Duodenal mucosa (tissue), 2 donors: ENCODE measurements at regions not wholly inside any gene's neighbourhood (a gene's known extent, or its start where the extent isn't known, plus 50 kb on each side); places are given as distances from the start of the nearest gene placed in this dataset.
"Not testable (repeated sequence)": the region's sequence is repeated elsewhere in the genome, so short reads cannot be mapped to it uniquely, and the experiment has no call there.

ENCODE experiments used
- H3K27ac ChIP-seq: one replicate; pipeline ENCODE4 v1.7.0; 2013; ENCODE audit warnings: low read depth, low read length
- H3K27me3 ChIP-seq, 2 donors: one replicate each; pipeline ENCODE4 v1.7.0; 2013; ENCODE audit warnings: low read length in 2 of 2, control low read depth in 1 of 2; ENCODE audit not compliant: insufficient read depth in 2 of 2, control insufficient read depth in 1 of 2
- H3K36me3 ChIP-seq, 2 donors: one replicate each; pipeline ENCODE4 v1.7.0; 2013; ENCODE audit warnings: low read length in 2 of 2, control low read depth in 1 of 2; ENCODE audit not compliant: insufficient read depth in 2 of 2, control insufficient read depth in 1 of 2
- H3K4me1 ChIP-seq, 2 donors: one replicate each; pipeline ENCODE4 v1.7.0; 2013; ENCODE audit warnings: low read length in 2 of 2, control low read depth in 1 of 2; ENCODE audit not compliant: insufficient read depth in 2 of 2, control insufficient read depth in 1 of 2
- H3K4me3 ChIP-seq, 2 donors: one replicate each; pipeline ENCODE4 v1.7.0; 2013; ENCODE audit warnings: low read length in 2 of 2, low read depth in 1 of 2
- H3K9ac ChIP-seq, 2 donors: one replicate each; pipeline ENCODE4 v1.7.0; 2013; ENCODE audit warnings: low read length in 2 of 2, low read depth in 1 of 2
- H3K9me3 ChIP-seq, 2 donors: one replicate each; pipeline ENCODE4 v1.7.0; 2013; ENCODE audit warnings: low read length in 2 of 2, control low read depth in 1 of 2; ENCODE audit not compliant: control insufficient read depth in 1 of 2

GRCh38 chr16:87156195-87156594 lies 161.0 kb downstream of the C16orf95 start:
- Histone ChIP-seq H3K4me1 (no peaks in the 10 kb centered on the region), H3K9ac (no peak overlapping the region), H3K36me3 (no peaks in the 10 kb centered on the region), H3K27ac (no peak overlapping the region), H3K9me3 (no peaks in the 10 kb centered on the region), H3K4me3 (no peak overlapping the region), H3K27me3 (no peaks in the 10 kb centered on the region)

GRCh38 chr16:87160234-87160636 lies 157.0 kb downstream of the C16orf95 start:
- H3K4me3 ChIP-seq, result no peak overlapping the region
- H3K36me3 ChIP-seq, result no peaks in the 10 kb centered on the region
- H3K9me3 ChIP-seq, result no peaks in the 10 kb centered on the region
- H3K9ac ChIP-seq, result no peak overlapping the region
- H3K4me1 ChIP-seq, result no peaks in the 10 kb centered on the region
- H3K27ac ChIP-seq, result no peak overlapping the region
- H3K27me3 ChIP-seq, result no peaks in the 10 kb centered on the region

DNA sequence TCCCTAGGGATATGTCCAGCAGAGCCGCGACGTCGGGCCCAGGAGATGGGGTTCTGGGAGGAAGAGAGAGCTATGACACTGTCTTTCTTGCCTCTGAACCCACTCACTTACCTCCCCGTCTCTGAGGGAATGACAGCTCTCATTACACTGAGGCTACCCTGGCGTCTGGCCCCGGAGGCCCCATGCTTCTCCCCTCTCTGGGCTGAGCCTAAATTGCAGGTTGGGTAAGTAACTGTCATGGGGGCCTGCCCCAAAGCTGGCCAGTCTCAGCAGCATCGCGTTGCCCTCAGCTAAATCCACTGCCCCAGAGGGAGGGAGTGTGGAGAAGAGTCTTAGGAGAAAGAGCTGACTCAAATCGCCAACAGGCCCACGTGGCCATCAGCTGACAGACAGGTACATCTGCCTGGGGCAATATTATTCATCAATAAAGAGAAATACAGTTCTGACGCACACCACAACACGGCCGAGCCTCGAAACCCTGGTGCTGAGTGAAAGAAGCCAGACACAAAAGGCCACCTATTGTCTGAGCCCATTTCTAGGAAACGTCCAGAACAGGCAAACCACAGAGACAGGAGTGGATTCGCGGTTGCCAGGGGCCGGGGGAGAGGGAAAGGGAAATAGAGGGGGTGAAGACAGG lies 156.4 kb downstream of the C16orf95 start:
- no peak overlapping the region for H3K4me3 ChIP-seq
- no peaks in the 10 kb centered on the region for H3K27me3 ChIP-seq
- no peak overlapping the region for H3K9ac ChIP-seq
- no peaks in the 10 kb centered on the region for H3K9me3 ChIP-seq
- H3K27ac ChIP-seq, result no peak overlapping the region
- H3K36me3 ChIP-seq, result no peaks in the 10 kb centered on the region
- H3K4me1 ChIP-seq, result no peaks in the 10 kb centered on the region

GRCh38 chr16:87161410-87161809 lies 155.8 kb downstream of the C16orf95 start:
- not testable (repeated sequence) for H3K27me3 ChIP-seq, H3K4me1 ChIP-seq, H3K9me3 ChIP-seq, H3K36me3 ChIP-seq, H3K27ac ChIP-seq, H3K4me3 ChIP-seq, H3K9ac ChIP-seq

- no peaks in the 10 kb centered on the region for H3K9me3 ChIP-seq
- H3K27me3 ChIP-seq, result no peaks in the 10 kb centered on the region
- no peak overlapping the region for H3K9ac ChIP-seq
- no peak overlapping the region for H3K27ac ChIP-seq
- H3K4me3 ChIP-seq, result no peak overlapping the region
- no peaks in the 10 kb centered on the region for H3K36me3 ChIP-seq
- no peaks in the 10 kb centered on the region for H3K4me1 ChIP-seq
These were observed 155.1 kb downstream of the C16orf95 start for GRCh38 chr16:87161822-87162676.

- H3K4me1 ChIP-seq, H3K4me3 ChIP-seq, H3K36me3 ChIP-seq: not testable (repeated sequence)
These were observed 154.4 kb downstream of the C16orf95 start for GRCh38 chr16:87162799-87163198.

DNA sequence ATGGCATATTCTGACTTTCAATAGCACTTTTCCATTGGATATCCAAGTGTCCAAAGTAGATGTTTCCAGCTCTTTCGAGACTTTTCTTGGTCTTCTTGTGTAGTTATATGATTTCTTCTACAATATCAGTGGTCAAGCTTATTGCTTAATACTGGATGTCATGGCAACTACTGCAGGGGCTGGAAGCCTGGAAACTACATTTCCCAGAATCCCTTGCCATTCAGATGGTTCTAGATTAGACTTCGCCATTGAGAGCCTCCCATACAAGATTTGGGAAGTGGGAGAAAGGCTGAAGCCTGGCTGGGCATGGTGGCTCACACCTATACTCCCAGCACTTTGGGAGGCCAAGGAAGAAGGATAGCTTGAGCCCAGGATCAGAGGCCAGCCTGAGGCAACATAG lies 153.6 kb downstream of the C16orf95 start:
- Histone ChIP-seq H3K27ac (no peak overlapping the region), H3K27me3 (no peaks in the 10 kb centered on the region), H3K36me3 (no peaks in the 10 kb centered on the region), H3K9ac (no peak overlapping the region), H3K9me3 (no peaks in the 10 kb centered on the region), H3K4me1 (no peaks in the 10 kb centered on the region), H3K4me3 (no peak overlapping the region)

More at GRCh38 chr16:87162799-87163198, 154.4 kb downstream of the C16orf95 start:
- not testable (repeated sequence) for H3K9me3 ChIP-seq, H3K27me3 ChIP-seq, H3K27ac ChIP-seq, H3K9ac ChIP-seq

DNA sequence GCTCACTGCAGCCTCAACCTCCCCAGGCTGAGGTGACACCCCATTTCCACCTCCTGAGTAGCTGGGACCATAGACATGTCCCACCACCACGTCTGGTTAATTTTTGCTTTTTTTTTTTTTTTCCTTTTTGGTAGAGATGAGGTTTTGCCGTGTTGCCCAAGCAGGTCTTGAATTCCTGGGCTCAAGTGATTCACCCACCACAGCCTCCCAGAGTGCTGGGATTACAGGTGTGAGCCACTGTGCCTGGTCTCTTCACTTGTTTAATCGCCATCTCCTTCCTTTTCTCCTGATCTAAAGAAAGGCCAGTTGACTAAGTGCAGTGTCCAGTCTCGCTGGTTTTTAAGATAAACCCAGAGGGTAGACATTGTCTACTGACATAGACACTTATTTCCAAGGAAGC lies 152.0 kb downstream of the C16orf95 start:
- H3K36me3 ChIP-seq, result no peaks in the 10 kb centered on the region
- no peak overlapping the region for H3K4me3 ChIP-seq
- no peaks in the 10 kb centered on the region for H3K27me3 ChIP-seq
- H3K9ac ChIP-seq, result no peak overlapping the region
- no peak overlapping the region for H3K27ac ChIP-seq
- no peaks in the 10 kb centered on the region for H3K4me1 ChIP-seq
- H3K9me3 ChIP-seq, result no peaks in the 10 kb centered on the region

GRCh38 chr16:87165885-87166284 lies 151.3 kb downstream of the C16orf95 start:
- Histone ChIP-seq H3K4me3 (no peak overlapping the region), H3K27me3 (no peaks in the 10 kb centered on the region), H3K9me3 (no peaks in the 10 kb centered on the region), H3K36me3 (no peaks in the 10 kb centered on the region), H3K4me1 (no peaks in the 10 kb centered on the region), H3K27ac (no peak overlapping the region), H3K9ac (no peak overlapping the region)

DNA sequence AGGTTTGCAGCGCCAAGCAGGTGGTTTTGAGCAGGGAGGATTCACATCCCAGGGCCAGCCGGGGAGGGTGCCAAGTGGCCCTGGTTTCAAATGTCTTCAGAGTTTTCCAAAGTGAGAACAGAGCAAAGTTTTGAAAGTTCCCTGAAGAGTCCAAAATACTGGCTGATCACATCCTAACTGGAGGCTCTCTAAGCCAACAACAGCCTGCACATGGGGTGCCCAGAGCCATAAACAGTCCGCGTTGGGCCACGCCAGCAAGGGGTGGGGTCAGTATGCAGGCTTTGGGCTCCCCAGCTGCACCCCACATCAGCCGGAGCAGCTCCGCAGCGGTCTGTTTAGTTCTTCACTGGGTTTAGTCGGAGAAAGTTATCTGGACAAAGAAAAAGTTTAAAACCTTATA lies 150.9 kb downstream of the C16orf95 start:
- H3K9me3 ChIP-seq, result no peaks in the 10 kb centered on the region
- no peaks in the 10 kb centered on the region for H3K4me1 ChIP-seq

More for the DNA sequence above, 150.9 kb downstream of the C16orf95 start:
- H3K4me3 ChIP-seq, result no peak overlapping the region
- H3K36me3 ChIP-seq, result no peaks in the 10 kb centered on the region
- no peak overlapping the region for H3K9ac ChIP-seq
- no peak overlapping the region for H3K27ac ChIP-seq
- no peaks in the 10 kb centered on the region for H3K27me3 ChIP-seq
